DOHH2 (cell line): ENCODE measurements at regions not wholly inside any gene's neighbourhood (a gene's known extent, or its start where the extent isn't known, plus 50 kb on each side); places are given as distances from the start of the nearest gene placed in this dataset.

Experiments used
- H3F3A ChIP-seq: fragments of 200-600 bp; sonication (generic), shearing (Covaris generic); 2 replicates; pipeline ENCODE4 v1.6.0; 2016; ENCODE audit warnings: antibody characterized with exemption, mild to moderate bottlenecking; ENCODE audit not compliant: control insufficient read depth, insufficient read depth
- H3K27ac ChIP-seq: fragments of 200-600 bp; sonication (generic); 2 replicates; pipeline ENCODE4 v1.5.1; 2014; ENCODE audit warnings: low read depth, mild to moderate bottlenecking, low read length, moderate library complexity
- H3K27me3 ChIP-seq: fragments of 200-600 bp; sonication (generic); 2 replicates; pipeline ENCODE4 v1.6.1; 2014; ENCODE audit warnings: mild to moderate bottlenecking, low read length, mixed read lengths; ENCODE audit not compliant: control insufficient read depth
- H3K36me3 ChIP-seq: fragments of 200-600 bp; sonication (generic); 2 replicates; pipeline ENCODE4 v1.6.1; 2014; ENCODE audit warnings: mild to moderate bottlenecking, low read length, moderate library complexity, mixed read lengths; ENCODE audit not compliant: control insufficient read depth
- H3K4me1 ChIP-seq: fragments of 200-600 bp; sonication (generic); 2 replicates; pipeline ENCODE4 v1.6.1; 2014; ENCODE audit warnings: mild to moderate bottlenecking, low read length, mixed read lengths; ENCODE audit not compliant: control insufficient read depth
- H3K4me2 ChIP-seq: fragments of 200-600 bp; sonication (generic); 2 replicates; pipeline ENCODE4 v1.6.0; 2014; ENCODE audit warnings: mild to moderate bottlenecking, low read length, moderate library complexity
- H3K4me3 ChIP-seq: fragments of 200-600 bp; sonication (generic); 2 replicates; pipeline ENCODE4 v1.5.1; 2014; ENCODE audit warnings: mild to moderate bottlenecking, low read length, mixed read lengths
- H3K79me2 ChIP-seq: fragments of 200-600 bp; sonication (generic); 2 replicates; pipeline ENCODE4 v1.6.1; 2014; ENCODE audit warnings: mild to moderate bottlenecking, low read length, mixed read lengths; ENCODE audit not compliant: control insufficient read depth
- H3K9me2 ChIP-seq: fragments of 200-600 bp; sonication (generic); replicated peaks from 2 replicates; pipeline ENCODE4 v1.6.1; 2014; ENCODE audit warnings: mild to moderate bottlenecking, low read length, mixed read lengths; ENCODE audit not compliant: control insufficient read depth
- H3K9me3 ChIP-seq: fragments of 200-600 bp; sonication (generic); 2 replicates; pipeline ENCODE4 v1.6.1; 2014; ENCODE audit warnings: antibody characterized with exemption, low read length, mixed read lengths; ENCODE audit not compliant: control insufficient read depth, insufficient read depth
- H4K20me1 ChIP-seq: fragments of 200-600 bp; sonication (generic); 2 replicates; pipeline ENCODE4 v1.6.0; 2014; ENCODE audit warnings: low read depth, mild to moderate bottlenecking, antibody characterized with exemption, low read length, moderate library complexity; ENCODE audit not compliant: control insufficient read depth, insufficient read depth
- EZH2phosphoT487 ChIP-seq: fragments of 200-600 bp; sonication (generic); IDR thresholded peaks from 2 replicates; pipeline ENCODE4 v1.6.1; 2017; ENCODE audit warnings: borderline replicate concordance, mild to moderate bottlenecking, antibody characterized with exemption, low read length, moderate library complexity, mixed read lengths
- TF ChIP-seq, protein P1 (sequence below): fragments of 200-600 bp; sonication (generic); IDR thresholded peaks from one replicate; pipeline ENCODE4 v1.5.1; 2014; ENCODE audit warnings: antibody characterized with exemption, mild to moderate bottlenecking, low read depth, low read length; ENCODE audit not compliant: poor library complexity, severe bottlenecking

DNA sequence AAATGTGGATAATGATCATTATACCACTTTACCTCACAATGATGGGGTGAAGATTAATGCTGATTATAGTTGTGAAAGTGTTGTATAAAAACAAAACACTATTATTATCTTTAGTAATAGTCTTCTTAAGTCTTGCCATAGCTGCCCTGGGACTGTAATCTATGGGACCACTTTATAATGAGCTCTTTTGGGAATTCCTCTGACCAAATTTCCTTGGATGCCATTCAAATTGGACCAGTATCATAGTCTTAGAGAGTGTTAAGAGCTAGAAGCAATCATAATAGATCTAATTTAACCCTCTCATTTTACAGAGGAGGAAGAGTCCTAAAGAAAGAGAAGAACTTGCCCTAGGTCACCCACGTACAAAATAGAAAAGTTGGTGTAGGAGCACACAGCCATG lies 457.7 kb upstream of the SLC14A2 start:
- no peaks in the 10 kb centered on the region for H3K27me3 ChIP-seq
- H3K4me1 ChIP-seq = no peaks in the 10 kb centered on the region
- H3K9me3 ChIP-seq = no peaks in the 10 kb centered on the region
- H3K36me3 ChIP-seq = no peaks in the 10 kb centered on the region
- no peak overlapping the region for H3K4me2 ChIP-seq
- no peaks in the 10 kb centered on the region for H3F3A ChIP-seq
- no peak overlapping the region for H3K4me3 ChIP-seq
- no peaks in the 10 kb centered on the region for H4K20me1 ChIP-seq
- TF ChIP-seq, protein P1, sequence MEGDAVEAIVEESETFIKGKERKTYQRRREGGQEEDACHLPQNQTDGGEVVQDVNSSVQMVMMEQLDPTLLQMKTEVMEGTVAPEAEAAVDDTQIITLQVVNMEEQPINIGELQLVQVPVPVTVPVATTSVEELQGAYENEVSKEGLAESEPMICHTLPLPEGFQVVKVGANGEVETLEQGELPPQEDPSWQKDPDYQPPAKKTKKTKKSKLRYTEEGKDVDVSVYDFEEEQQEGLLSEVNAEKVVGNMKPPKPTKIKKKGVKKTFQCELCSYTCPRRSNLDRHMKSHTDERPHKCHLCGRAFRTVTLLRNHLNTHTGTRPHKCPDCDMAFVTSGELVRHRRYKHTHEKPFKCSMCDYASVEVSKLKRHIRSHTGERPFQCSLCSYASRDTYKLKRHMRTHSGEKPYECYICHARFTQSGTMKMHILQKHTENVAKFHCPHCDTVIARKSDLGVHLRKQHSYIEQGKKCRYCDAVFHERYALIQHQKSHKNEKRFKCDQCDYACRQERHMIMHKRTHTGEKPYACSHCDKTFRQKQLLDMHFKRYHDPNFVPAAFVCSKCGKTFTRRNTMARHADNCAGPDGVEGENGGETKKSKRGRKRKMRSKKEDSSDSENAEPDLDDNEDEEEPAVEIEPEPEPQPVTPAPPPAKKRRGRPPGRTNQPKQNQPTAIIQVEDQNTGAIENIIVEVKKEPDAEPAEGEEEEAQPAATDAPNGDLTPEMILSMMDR = no peak
- TF ChIP-seq EZH2phosphoT487 = no peak
- no peak overlapping the region for H3K27ac ChIP-seq
- H3K9me2 ChIP-seq = no peaks in the 10 kb centered on the region; the same call in 1 of the 2 replicates
- no peaks in the 10 kb centered on the region for H3K79me2 ChIP-seq

DNA sequence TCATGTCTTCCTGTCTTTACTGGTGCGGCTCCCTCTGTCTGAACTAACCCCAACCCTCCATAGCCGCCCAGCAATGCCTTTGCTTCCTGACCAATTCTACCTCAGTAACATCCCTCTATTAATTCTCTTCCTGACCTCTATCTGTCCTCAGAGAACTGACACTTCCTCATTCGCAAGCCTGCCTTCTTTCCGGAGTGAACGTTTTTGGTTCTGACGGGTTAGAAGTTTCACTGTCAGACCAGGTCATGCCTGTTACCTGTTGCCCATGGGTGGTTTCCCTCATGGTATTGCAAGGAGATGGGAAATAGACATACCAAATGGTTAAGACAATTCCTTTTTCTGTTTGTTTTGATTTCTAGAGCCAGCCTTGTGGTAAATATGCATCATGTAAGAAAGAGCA lies 453.4 kb upstream of the SLC14A2 start:
- H3K9me3 ChIP-seq = no peaks in the 10 kb centered on the region
- no peak for TF ChIP-seq EZH2phosphoT487
- TF ChIP-seq, protein P1 = no peak
- H3K36me3 ChIP-seq = no peaks in the 10 kb centered on the region
- H3K4me2 ChIP-seq = no peak overlapping the region
- no peaks in the 10 kb centered on the region for H3K4me1 ChIP-seq
- H3K27me3 ChIP-seq = no peaks in the 10 kb centered on the region
- H3K9me2 ChIP-seq = no peaks in the 10 kb centered on the region
- H3K4me3 ChIP-seq = no peak overlapping the region
- no peaks in the 10 kb centered on the region for H3F3A ChIP-seq
- H4K20me1 ChIP-seq = no peaks in the 10 kb centered on the region
- H3K27ac ChIP-seq = no peak overlapping the region
- H3K79me2 ChIP-seq = no peaks in the 10 kb centered on the region

DNA sequence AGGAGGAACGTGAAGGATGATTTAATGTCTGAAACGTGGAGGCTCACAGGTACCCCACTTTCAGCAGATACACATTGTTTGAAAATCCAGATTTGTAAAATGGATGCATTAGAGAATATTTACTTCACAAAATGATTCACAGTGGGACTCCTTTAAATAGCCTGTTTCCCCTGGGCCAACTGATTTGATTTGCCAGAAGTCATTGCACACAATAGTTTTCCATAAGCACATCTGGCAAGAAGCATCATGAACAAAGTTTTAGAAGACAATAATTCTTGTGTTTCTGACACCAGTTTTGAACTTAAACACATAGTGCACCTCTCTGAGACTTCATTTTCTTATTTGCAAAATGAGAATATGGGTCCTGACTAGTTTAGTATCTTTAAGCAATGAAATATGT lies 451.4 kb upstream of the SLC14A2 start:
- Histone ChIP-seq H3K27ac (no peak overlapping the region), H4K20me1 (no peaks in the 10 kb centered on the region), H3K9me2 (no peaks in the 10 kb centered on the region), H3F3A (no peaks in the 10 kb centered on the region), H3K4me1 (no peaks in the 10 kb centered on the region), H3K4me3 (no peak overlapping the region), H3K27me3 (no peaks in the 10 kb centered on the region), H3K4me2 (no peak overlapping the region), H3K9me3 (no peaks in the 10 kb centered on the region), H3K79me2 (no peaks in the 10 kb centered on the region), H3K36me3 (no peaks in the 10 kb centered on the region)
- TF ChIP-seq, protein P1 = no peak
- TF ChIP-seq EZH2phosphoT487 = no peak

DNA sequence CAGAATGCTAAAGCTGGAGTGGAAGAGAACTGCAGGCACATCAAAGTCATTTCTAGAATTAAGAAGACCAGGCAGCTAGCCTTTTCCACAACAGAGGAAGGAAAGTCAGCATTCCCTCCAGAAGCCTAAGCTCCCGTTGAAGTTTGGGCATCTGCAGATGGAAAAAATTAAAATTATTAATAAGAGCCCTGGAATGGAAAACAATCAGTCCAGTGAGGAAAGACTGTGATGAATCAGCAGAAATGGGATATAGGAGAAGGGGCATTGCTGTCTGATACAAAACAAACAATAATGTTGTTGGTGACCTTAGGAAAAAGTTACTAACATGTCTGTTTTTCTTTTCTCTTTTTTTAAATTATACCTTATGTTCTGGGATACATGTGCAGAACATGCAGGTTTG lies 450.7 kb upstream of the SLC14A2 start:
- no peaks in the 10 kb centered on the region for H3K9me3 ChIP-seq
- no peak for TF ChIP-seq EZH2phosphoT487
- no peaks in the 10 kb centered on the region for H3K4me1 ChIP-seq
- H3K9me2 ChIP-seq = no peaks in the 10 kb centered on the region
- no peaks in the 10 kb centered on the region for H3K79me2 ChIP-seq
- H3K27me3 ChIP-seq = no peaks in the 10 kb centered on the region
- no peaks in the 10 kb centered on the region for H3K36me3 ChIP-seq
- H3K4me2 ChIP-seq = no peak overlapping the region
- no peak overlapping the region for H3K27ac ChIP-seq
- H4K20me1 ChIP-seq = no peaks in the 10 kb centered on the region
- H3F3A ChIP-seq = no peaks in the 10 kb centered on the region
- no peak overlapping the region for H3K4me3 ChIP-seq
